Limb (tissue), 2 donors: ENCODE measurements at regions not wholly inside any gene's neighbourhood (a gene's known extent, or its start where the extent isn't known, plus 50 kb on each side); places are given as distances from the start of the nearest gene placed in this dataset.
A peak's percentile ranks its signal among the peaks of the same experiment; 100 is the strongest.

ENCODE experiments used
- DNase-seq, 2 donors: peaks; one replicate each; pipeline ENCODE4 v3.0.0-alpha.2; 2016; ENCODE audit errors: extremely low spot score in 2 of 2

DNA sequence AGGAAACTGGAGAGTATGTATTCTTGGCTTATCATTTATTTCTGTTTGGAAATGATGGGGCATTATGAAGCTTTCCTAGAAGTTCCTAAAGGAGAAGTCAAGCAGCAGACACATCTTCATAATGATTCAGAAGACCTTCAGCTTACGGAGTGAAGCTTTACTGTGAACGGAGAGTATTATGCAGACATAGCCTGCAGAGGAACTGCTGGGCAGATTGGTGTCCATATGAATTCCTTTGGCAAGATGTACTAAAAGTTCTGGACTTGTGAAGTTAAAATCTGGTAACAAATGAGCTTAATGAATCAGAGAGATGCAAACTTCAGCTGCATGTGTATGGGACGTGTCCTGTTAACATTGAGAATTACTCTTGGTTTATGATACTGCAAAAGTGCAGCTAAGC lies 60.1 kb downstream of the NABP1 start:
- no peak for DNase-seq

DNA sequence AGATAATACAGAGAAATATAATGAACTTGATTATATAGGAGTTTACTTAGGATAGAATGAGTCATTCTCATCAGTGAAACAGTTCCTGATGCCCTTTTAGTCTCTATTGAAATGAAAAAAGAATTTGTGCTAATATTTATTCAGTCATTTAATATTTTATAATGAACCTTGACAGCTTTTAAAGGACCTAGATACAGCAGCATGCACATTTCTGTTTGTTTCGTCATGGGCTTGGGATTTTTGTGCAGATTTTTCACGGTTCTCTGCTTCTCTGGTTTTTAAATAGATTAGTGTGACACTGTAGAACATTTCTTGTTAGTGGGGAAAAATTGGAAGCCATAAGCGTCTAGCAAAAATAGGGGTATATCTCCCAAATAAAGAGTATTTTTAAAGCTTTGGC lies 60.7 kb downstream of the NABP1 start:
- DNase-seq: no peak

DNA sequence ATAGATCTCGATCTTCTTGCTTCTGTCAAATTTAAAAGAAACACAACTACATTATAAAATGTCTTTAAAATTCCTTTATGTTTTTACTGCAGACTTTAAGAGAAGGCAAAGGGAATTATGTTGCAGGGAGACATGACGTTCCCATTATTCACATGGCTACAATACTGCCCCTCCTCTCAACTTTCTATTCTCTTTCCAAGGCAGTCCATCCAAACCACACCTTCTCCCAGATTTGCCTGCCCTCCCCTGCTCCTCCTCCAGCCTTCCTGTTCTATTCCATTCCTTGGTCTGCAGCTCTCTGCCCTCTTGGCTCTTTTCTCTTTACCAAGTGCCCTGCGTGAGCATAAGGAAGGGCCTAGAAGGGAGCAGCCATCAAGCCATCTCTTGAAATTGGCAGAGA lies 61.3 kb downstream of the NABP1 start:
- no peak for DNase-seq

DNA sequence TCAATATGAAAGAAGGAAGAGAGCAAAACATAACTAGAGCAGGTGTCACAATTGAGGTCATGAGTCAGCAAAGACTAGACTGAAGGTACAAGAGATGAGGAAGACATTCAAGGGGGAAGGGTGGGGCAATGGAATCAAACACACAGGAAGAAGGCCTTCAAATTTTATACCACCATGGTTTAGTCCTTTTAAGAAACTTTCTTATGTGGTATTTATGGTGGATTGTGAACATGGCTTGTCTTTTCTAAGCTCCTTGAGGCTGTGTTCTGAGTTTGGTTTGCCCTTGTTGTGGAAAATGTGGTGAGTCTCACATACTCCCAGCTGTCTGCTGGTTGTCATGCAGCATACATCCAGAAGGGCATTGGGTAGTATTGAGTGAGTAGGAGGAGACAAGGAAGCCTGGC lies 62.1 kb downstream of the NABP1 start:
- no peak for DNase-seq

DNA sequence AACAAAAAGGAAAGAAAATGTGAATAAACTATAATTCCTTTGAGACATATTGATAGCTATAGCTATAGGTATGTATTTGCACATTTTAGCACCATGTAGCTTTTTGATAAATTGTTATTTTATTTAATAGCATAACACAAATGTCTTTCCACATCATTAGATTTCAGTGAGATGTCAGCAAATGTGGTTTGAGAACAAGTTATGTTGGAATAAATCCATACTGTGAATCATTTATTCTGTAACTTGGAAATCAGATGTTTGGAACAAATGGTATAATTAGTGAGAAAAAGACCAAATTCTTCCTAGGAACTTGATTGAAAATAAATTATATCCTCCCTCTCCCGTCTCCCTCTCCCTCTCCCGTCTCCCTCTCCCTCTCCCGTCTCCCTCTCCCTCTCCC lies 62.8 kb downstream of the NABP1 start:
- DNase-seq: no peak

DNA sequence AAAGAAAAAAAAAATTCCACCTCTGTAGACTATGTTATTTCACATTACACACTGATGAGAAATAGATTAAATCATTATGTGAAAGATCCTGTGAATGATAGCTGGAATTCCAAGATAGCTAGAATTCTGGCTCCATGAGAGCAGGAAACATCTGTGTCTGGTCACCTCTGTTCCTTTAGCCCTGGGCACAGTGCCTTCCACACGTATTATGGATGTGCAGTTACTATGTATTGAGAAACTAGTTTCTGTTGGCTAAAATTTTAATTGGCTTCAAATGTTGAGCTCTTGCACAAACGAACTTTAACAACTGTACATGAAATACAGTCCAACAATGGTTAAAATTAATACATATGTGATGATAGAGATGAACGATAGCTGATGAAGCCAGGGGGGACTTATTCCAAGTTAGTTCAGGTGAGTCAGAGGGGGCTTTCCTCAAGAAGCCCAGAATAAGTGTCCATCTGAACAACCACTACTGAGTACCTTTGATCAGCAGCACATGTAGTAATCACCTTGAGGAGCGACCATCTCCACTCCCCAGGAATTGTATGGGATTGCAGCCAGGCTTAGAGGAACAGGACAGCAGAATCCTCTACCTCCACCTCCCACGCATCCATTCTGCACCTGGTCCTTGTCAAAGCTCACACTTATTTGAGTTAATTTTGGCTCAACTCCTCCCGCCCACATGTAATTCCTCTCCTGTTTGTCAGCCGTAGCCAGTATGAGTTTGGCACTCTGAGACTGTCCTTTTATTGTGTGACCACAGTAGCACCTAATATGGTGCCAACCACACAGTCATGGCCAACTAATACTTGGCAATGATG lies 68.6 kb downstream of the NABP1 start:
- peak in 1 of 2 donors; percentile 29 for DNase-seq

DNA sequence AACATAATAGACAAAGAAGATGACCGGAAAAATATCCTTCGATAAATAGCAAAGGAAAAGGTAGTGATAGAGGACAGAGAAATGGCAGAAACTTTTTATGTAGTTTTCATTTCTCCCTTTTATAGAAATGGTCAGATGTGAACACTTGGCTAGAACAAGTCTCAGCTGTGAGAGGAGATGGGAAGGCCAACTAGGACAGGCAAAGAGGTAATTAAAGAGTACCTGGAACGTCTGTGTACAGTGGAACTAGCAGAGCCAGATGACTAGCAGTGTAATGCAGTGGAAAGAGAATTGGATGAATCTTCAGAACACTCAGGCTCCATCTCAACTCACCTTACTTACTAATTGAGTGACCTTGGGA lies 69.2 kb downstream of the NABP1 start:
- no peak for DNase-seq

DNA sequence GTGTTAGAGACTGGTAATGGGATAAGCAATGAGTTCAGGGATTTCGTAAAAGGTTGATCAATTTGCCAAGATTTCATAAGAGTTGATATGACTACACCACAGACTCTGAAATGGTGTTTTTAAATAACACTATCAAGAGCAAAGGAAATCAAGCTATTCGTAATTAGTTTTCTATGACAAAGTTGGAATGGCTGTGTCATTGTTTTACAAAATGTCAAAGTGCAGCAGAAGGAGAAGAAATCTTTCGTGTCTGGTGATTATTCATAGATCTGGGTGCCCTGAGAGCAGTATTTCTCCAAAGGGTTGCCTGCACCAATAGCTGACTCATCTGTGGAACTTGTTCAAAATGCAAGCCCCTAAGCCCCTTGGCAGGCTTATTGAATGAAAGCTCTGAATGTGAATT lies 70.1 kb downstream of the NABP1 start:
- DNase-seq: no peak

DNA sequence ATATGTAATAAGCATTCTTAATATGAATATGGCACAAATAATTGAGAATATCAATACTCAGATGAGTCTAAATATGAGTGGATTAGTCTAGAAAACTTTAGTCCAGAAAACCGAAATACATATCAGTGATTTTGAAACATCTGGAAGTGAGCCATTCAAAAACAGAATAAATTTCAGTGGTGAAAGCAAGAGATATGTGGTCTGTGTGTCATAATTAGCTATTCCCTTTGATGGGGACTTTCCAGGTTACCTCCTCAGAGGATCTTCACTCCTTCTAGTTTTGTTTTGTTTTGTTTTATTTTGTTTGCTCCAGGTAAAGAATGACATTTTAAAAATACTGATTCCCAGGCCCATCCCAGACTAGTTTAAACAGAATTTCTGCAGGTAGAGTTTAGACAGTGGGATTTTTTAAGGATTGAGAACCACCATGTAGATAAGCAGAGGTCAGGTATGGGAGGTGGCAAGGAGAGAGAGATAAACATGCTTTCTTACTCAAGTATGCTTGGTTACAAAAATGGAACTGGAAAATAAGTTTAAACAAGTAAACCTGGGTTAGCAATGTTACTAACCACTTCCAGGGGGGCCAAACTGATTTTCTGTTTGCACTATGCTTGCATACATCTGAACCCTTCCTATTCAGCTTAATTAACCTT lies 70.7 kb downstream of the NABP1 start:
- no peak for DNase-seq

DNA sequence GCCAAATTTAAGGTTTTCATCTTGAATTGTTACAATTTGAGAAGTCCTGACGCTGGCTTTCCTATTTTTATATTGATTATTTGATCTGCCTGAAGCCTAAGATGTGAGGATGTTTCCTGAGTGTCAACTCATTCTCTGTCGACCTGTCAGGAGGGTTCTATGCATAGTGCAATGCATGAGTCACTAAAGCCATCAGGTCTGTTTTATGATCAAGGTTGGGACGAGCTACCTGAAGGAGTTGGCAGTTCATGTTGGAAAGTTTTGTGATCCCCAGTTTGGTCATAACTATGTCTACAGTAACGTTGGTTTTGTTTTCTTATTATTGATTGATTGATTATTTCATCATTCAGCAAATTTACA lies 71.2 kb downstream of the NABP1 start:
- no peak for DNase-seq

DNA sequence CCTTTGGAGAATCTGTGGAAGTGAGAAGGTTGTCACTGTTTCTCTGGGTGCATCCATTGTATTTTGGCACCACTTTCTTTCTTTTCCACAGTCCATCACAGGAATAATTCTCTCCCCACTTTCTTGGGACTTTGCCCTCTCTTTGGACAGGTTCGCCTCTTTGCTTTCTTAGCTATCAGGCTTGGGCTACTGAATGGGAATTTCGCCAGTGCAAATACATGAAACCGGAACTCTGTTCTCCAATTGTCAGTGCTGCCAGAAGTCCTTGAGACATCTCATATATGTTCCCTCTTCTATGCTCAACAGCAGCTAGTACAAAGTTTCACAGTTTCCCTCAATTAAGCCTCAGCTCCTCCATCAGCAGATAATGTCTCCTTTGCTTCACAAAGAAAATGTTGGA lies 76.2 kb downstream of the NABP1 start:
- DNase-seq: no peak

DNA sequence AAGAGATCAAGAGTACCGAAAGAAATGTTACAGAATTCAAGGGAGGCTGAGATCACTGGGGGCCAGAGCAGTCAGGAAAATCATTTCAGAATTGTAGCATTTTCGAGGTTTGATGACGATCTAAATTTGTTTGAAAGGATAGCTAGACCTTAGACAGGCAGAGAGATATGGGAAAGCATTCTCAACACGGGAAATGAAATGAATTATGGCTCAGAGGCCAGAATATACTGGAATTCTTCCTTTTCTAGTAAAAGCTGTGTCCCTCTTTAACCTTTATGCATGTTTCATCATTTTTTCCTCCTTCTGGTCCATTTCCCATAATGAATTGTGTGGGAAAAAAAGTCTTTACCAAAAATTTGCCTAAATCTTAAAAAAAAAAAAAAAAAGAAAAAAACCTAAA lies 78.8 kb downstream of the NABP1 start:
- DNase-seq: no peak

DNA sequence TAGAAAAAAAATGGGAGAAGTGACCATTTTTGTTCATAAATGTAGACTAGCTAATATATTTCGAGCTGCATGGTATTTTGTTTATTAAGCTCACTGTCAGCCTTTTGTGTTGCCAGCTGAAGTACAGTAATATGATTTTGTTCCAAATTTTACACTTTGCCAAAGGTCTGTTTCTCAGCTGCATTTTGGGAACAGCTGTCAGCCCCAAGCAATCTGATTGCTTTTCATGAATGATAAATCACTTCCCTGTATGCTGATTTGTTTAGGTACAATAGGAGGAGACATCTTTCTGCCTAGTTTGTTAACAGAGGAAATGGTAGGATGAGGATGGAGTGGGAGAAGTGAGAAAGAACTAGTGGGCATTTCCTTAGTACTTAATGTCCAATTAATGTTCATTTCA lies 79.3 kb downstream of the NABP1 start:
- DNase-seq: no peak

DNA sequence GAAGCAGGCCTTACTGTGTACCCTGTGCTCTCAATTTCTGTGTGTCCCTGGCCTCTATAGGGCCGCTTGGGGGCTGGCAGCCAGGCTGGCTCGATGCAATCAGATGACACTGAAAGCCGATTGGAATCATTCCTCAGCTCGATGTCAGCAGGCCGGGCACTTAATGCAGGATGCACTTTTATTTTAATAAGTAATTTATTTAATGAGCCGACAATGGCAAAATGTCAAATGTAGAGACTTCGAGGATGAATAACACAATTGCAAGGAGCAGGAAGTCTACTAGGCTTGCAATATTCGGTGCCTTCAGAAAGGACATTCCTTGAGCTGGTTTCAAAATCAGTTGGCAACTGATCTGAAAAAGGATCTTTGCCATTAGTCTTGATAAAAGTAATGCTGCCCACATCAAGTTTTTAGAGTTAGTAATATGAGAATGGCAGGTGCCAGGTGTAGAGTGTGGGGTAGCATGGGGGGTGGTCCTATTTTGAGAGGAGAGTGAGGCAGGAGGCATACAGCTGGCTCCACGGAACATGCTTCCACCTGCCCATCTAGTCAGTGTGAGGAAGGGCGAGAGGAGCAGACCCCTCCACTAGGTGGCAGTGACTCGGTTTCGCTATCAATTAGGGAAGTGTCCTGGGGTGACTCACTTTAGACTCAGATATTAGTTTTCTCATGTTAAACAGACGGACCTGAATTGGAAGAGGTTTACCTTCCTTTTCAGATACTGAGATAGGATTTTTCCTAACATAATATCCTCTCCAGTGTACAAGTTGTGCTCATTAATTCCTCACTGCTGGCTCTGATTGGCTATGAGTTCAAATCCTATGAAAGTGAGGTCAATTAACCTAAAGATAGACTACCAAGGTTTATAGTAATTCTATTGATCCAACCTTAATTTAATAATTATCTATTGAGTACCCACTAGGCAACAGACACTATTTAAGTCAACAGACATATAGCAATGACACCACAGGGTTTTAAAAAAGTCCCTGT lies 80.9 kb downstream of the NABP1 start:
- DNase-seq: no peak

DNA sequence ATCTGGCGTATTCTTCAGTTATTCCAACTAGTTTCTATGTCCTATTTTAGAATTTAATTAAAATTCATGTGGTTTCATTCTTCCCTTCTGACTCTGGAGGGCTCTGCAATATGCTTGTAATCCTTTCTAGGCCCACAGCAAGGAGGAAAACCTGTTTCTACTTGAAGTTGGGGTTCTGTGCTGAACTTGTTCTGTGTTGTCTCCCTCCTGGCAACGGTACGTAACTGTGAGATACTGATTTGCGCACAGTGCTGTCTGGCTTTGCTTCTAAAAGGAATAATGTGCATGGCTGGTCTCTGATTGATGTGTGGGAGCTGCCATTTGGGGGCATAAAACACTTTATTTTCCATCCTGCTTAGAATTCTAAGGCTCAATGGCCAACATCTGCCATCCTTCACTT lies 81.7 kb downstream of the NABP1 start:
- DNase-seq: no peak

DNA sequence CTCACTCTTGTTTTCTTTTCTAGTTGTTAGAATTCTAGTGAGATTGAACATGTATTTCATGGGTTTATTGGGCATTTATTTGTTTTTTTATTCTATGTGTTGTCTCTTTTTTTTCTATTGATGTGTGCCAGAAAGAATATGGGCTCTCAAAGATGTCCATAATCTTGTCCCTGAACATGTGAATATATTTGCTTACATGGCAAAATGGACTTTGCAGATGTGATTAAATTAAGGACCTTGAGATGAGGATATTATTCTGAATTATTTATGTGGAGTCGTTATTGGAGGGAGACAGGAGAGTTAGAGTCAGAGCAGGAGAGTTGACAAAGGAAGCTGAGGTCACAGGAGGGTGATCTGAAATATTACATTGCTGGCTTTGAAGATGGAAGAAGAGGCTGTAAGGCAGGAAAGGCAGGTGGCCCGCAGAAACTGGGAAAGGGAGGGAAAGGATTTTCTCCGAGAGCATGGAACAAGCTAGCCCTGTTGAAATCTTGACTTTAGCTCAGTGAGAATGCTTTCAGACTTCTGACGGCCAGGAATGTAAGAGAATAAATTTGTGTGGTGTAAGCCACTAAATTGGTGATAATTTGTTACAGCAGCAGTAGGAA lies 82.8 kb downstream of the NABP1 start:
- no peak for DNase-seq

DNA sequence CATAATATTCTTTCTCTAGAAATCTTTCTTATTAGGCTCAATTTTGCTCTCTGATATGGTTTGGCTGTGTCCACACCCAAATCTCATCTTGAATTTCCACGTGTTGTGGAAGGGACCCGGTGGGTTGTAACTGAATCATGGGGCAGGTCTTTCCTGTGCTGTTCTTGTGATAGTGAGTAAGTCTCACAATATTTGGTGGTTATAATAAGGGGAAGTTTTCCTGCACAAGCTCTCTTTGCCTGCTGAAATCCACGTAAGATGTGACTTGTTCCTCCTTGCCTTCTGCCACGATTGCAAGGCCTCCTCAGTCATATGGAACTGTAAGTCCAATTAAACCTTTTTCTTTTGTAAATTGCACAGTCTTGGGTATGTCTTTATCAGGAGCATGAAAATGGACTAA lies 73.8 kb downstream of the CAVIN2 start:
- DNase-seq: no peak

DNA sequence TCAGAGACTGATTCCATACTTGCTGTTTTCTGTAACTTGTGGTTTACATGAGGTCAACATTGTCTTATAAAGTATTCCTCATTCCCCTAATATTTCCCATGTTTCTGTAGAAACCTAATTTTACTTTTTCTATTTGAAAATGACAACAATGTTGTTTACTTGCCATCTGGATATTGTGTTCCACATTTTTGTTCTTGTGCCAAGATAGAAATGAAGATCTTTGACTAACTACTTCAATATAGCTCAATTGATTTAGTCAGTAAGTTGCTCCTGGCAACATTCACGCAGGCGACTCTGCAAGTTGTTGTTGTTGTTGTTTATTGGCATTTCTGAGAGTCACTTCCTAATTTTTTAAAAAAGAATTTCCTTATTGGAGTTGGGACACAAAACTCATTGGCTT lies 69.5 kb downstream of the CAVIN2 start:
- no peak for DNase-seq

DNA sequence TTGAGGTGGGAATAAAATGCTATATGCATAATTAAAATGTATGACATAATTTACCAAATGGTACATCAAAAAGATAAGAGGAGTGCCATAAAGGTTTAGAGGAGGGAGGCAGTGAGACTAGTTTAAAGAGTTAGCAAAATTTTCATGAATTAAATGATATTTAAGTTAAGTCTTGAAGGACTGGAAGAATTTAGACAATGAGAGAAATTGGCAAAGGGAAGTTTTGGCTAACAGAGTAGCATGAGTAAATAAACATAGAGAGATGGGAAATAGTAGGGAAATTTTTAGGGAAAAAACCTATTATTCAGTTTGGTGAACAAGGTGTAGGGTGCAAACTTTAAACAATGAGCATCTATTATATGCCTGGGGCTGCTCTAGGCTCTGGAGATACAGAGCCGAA lies 68.8 kb downstream of the CAVIN2 start:
- DNase-seq: no peak

DNA sequence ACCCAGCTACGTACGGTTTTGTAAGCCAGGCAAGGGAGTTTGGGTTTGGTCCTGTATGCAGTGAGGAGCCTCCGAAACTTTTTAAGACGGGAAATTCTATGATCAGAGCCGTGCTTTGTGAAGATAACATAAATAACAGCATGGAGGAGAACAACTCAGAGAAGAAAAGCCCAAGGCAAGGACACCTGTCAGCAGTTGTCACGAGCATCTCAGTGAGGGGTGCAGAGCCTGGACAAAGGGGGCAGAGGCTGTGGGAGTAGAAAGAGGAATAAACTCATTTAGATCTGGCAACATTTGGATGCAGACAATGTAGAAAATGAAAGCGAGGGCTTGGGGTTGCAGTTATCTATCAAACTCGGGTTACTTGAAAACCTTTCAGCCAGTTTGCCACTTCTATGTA lies 64.5 kb downstream of the CAVIN2 start:
- DNase-seq: no peak

DNA sequence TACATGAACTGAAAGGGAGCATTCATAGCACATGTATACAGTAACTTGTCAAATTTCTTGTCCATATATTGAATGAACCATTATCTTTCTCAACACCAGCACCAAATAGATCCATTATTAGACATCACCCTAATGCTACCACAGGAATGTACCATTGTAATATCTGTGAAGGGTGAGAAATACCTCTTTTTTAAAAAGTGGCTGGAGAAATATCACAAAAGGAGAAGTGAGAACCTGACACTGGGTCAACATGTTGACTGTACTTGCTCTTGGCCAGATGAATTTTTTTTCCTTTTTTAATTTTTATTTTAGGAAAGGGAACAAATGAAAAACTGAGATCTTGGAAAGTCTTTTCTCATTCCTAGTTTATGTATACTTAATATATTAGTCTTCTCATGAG lies 63.5 kb downstream of the CAVIN2 start:
- no peak for DNase-seq
